Upper lobe of left lung (tissue), 6 donors: ENCODE measurements at regions not wholly inside any gene's neighbourhood (a gene's known extent, or its start where the extent isn't known, plus 50 kb on each side); places are given as distances from the start of the nearest gene placed in this dataset.

ENCODE experiments used
- ATAC-seq, 2 donors: fragments of 200-7000 bp; cut with Tn5 transposase; one replicate each; pipeline ENCODE4 v1.9.1; 2022; ENCODE audit warnings: mild to moderate bottlenecking in 2 of 2, moderate library complexity in 2 of 2; ENCODE audit not compliant: low FRiP score in 2 of 2
- DNase-seq, 2 donors: peaks; one replicate each; pipeline ENCODE4 v3.0.0-alpha.2; 2019 to 2020
- H3K27ac ChIP-seq, 4 donors: fragments of 200-600 bp; sonication (generic); one replicate each; pipeline ENCODE4 v1.5.1; 2016 to 2019
- H3K27me3 ChIP-seq, 4 donors: fragments of 200-600 bp; sonication (generic); one replicate each; pipeline ENCODE4 v1.5.1; 2017 to 2019
- H3K36me3 ChIP-seq, 4 donors: fragments of 200-600 bp; sonication (generic); one replicate each; pipeline ENCODE4 v1.5.1; 2016 to 2019
- H3K4me1 ChIP-seq, 4 donors: fragments of 200-600 bp; sonication (generic); one replicate each; pipeline ENCODE4 v1.5.1; 2018 to 2019
- H3K4me3 ChIP-seq, 4 donors: fragments of 200-600 bp; sonication (generic); one replicate each; pipeline ENCODE4 v1.5.1; 2017 to 2019; ENCODE audit warnings: mild to moderate bottlenecking in 2 of 4, moderate library complexity in 1 of 4
- H3K9me3 ChIP-seq, 4 donors: fragments of 200-600 bp; sonication (generic); one replicate each; pipeline ENCODE4 v1.5.1; 2018 to 2019
- EP300 ChIP-seq, 4 donors: sonication (generic); formaldehyde crosslinking; IDR thresholded peaks; one replicate each; pipeline ENCODE4 v1.5.1; 2017; ENCODE audit warnings: antibody characterized with exemption in 4 of 4, control low read depth in 2 of 4
- POLR2A ChIP-seq, 4 donors: fragments of 450-650 bp; IDR thresholded peaks; one replicate each; pipeline ENCODE4 v1.5.1; 2016 to 2017; ENCODE audit warnings: antibody characterized with exemption in 4 of 4, mild to moderate bottlenecking in 2 of 4
- POLR2AphosphoS5 ChIP-seq, 2 donors: sonication (generic); formaldehyde crosslinking; IDR thresholded peaks; one replicate each; pipeline ENCODE4 v1.5.1; 2017; ENCODE audit warnings: antibody characterized with exemption in 2 of 2
- WGBS, 2 donors: methylation state at CpG; one replicate each; pipeline ENCODE4 v1.1.5; 2017 to 2018; 5-methylcytosine and 5-hydroxymethylcytosine counted together
- TF ChIP-seq, protein P1 (sequence below), 6 experiments: fragments of 450-650 bp in 4 of 6; fragments of 200-600 bp in 2 of 6; sonication (generic) in 2 of 6; IDR thresholded peaks; one replicate each; pipeline ENCODE4 v1.5.1; 2016 to 2019; ENCODE audit warnings: antibody characterized with exemption in 6 of 6
- donor health status: DM: no; HTN: no; CAD: no; lungs with moderate emphysema.
- donor health status: DM: no; HTN: yes; CAD: no; lungs with severe emphysema.

DNA sequence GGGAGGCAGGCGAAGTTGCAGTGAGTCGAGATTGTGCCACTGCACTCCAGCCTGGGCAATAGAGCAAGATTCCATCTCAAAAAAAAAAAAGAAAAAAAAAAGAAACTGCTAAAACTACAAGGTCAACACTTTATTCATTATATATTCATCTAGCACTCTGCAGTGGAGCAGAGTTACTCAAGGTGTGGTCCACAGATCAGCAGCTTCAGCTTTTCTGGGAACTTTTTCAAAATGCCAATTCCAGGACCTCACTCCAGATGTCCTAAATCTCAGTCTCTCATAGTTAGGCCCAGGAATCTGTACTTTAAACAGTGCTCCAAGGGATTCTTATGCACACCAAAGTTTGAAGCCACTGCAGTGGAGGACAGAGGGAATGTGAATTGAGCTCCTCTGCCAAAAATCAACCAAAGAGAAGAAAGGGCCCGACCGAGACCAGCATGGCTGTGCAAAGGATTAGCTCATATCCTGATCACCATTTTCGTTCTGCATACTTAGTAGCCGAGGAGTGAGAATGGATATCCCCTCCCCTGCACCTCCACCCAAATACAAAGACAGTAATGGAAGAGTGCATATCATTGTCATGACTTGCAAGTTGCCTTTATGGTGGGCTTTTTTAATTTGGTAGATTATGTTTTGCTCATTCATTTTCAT, 201.9 kb downstream of the MEX3B start:
- ATAC-seq (no peak), DNase-seq (no peak)
- Histone ChIP-seq H3K36me3 (no peaks in the 10 kb centered on the region), H3K4me1 (no peaks in the 10 kb centered on the region), H3K27ac (no peak overlapping the region), H3K4me3 (no peak overlapping the region), H3K9me3 (no peaks in the 10 kb centered on the region), H3K27me3 (no peaks in the 10 kb centered on the region)
- WGBS, 2 donors = 73 to 87% methylated on average over 6 of the region's 6 CpGs
- TF ChIP-seq EP300 (IDR thresholded peaks at IDR 0.05) = no peak
- TF ChIP-seq, protein P1, sequence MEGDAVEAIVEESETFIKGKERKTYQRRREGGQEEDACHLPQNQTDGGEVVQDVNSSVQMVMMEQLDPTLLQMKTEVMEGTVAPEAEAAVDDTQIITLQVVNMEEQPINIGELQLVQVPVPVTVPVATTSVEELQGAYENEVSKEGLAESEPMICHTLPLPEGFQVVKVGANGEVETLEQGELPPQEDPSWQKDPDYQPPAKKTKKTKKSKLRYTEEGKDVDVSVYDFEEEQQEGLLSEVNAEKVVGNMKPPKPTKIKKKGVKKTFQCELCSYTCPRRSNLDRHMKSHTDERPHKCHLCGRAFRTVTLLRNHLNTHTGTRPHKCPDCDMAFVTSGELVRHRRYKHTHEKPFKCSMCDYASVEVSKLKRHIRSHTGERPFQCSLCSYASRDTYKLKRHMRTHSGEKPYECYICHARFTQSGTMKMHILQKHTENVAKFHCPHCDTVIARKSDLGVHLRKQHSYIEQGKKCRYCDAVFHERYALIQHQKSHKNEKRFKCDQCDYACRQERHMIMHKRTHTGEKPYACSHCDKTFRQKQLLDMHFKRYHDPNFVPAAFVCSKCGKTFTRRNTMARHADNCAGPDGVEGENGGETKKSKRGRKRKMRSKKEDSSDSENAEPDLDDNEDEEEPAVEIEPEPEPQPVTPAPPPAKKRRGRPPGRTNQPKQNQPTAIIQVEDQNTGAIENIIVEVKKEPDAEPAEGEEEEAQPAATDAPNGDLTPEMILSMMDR (IDR thresholded peaks at IDR 0.05) = no peak
- TF ChIP-seq POLR2A (IDR thresholded peaks at IDR 0.05) = no peak

- H3K36me3 ChIP-seq = no peaks in the 10 kb centered on the region
- 84 to 85% methylated on average over 5 of the region's 5 CpGs for WGBS, 2 donors
- no peaks in the 10 kb centered on the region for H3K27me3 ChIP-seq
- ATAC-seq = no peak
- DNase-seq = no peak
- H3K27ac ChIP-seq = no peak overlapping the region
- H3K4me1 ChIP-seq = no peaks in the 10 kb centered on the region
- H3K4me3 ChIP-seq = no peak overlapping the region
- no peaks in the 10 kb centered on the region for H3K9me3 ChIP-seq
- TF ChIP-seq, protein P1 (IDR thresholded peaks at IDR 0.05) = no peak
- TF ChIP-seq POLR2A (IDR thresholded peaks at IDR 0.05) (no peak), EP300 (IDR thresholded peaks at IDR 0.05) (no peak), POLR2AphosphoS5 (IDR thresholded peaks at IDR 0.05) (no peak)
Observed at GRCh38 chr15:81843226-81843625, 202.6 kb downstream of the MEX3B start.

DNA sequence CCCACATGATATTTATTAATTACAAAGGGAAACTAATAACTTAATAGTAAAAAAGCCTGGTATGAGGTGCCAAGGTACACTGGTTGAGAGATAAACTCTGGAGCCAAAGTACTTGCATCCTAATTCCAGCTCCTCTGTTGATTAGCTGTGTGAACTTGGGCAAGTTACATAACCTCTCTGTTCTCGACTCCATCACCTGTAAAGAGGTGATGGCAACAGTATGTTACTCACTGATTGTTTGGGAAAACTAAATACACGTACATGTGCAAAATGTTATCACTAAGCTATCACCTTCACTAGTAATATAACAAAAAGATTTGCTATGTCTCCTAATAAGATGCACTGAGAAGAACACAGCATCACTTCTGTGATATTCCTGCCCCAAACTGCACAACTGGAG, 206.4 kb downstream of the MEX3B start:
- WGBS, 2 donors = 71 to 74% methylated on average over 2 of the region's 2 CpGs
- H3K9me3 ChIP-seq = no peaks in the 10 kb centered on the region

DNA sequence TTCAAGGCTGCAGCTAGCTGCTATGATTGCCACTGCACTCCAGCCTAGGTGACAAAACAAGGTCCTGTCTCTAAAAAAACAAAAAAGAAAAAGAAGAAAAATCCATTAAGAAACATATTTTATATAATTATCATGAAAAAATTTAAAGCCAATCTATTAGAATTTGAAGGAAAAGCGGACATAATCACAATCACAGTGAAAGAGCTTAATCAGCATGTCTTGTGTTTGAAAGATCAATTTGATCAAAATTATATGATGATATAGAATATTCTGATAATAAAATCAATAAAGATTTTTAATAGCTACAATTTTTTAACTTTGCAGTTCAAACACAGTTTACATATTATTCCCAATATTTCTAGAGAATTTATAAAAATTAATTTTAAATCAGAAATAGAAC, 210.1 kb downstream of the MEX3B start:
- Histone ChIP-seq H3K36me3 (no peaks in the 10 kb centered on the region), H3K4me3 (no peak overlapping the region), H3K27ac (no peak overlapping the region), H3K27me3 (no peaks in the 10 kb centered on the region), H3K4me1 (no peaks in the 10 kb centered on the region), H3K9me3 (no peaks in the 10 kb centered on the region)
- WGBS, 2 donors = 92 to 97% methylated on average over 1 of the region's 1 CpG
- ATAC-seq (no peak), DNase-seq (no peak)
- TF ChIP-seq, protein P1 (IDR thresholded peaks at IDR 0.05) = no peak
- no peak for TF ChIP-seq POLR2AphosphoS5 (IDR thresholded peaks at IDR 0.05)
- TF ChIP-seq EP300 (IDR thresholded peaks at IDR 0.05) = no peak
- TF ChIP-seq POLR2A (IDR thresholded peaks at IDR 0.05) = no peak

More for the DNA sequence above, 206.4 kb downstream of the MEX3B start:
- H3K4me1 ChIP-seq = no peaks in the 10 kb centered on the region
- TF ChIP-seq, protein P1 (IDR thresholded peaks at IDR 0.05) = no peak
- TF ChIP-seq POLR2AphosphoS5 (IDR thresholded peaks at IDR 0.05) (no peak), POLR2A (IDR thresholded peaks at IDR 0.05) (no peak), EP300 (IDR thresholded peaks at IDR 0.05) (no peak)
- no peak overlapping the region for H3K4me3 ChIP-seq
- H3K27me3 ChIP-seq = no peaks in the 10 kb centered on the region
- DNase-seq = no peak
- no peak overlapping the region for H3K27ac ChIP-seq
- ATAC-seq = no peak
- no peaks in the 10 kb centered on the region for H3K36me3 ChIP-seq

GRCh38 chr15:81830520-81830919, 215.3 kb downstream of the MEX3B start:
- ATAC-seq (no peak), DNase-seq (no peak)
- Histone ChIP-seq H3K36me3 (no peaks in the 10 kb centered on the region), H3K4me3 (no peak overlapping the region), H3K27ac (no peak overlapping the region), H3K4me1 (no peaks in the 10 kb centered on the region), H3K9me3 (no peaks in the 10 kb centered on the region), H3K27me3 (no peaks in the 10 kb centered on the region)
- 61 to 62% methylated on average over 1 of the region's 1 CpG for WGBS, 2 donors
- TF ChIP-seq POLR2A (IDR thresholded peaks at IDR 0.05) (no peak), EP300 (IDR thresholded peaks at IDR 0.05) (no peak), POLR2AphosphoS5 (IDR thresholded peaks at IDR 0.05) (no peak)
- TF ChIP-seq, protein P1 (IDR thresholded peaks at IDR 0.05) = no peak
